Keratinocyte (primary cell): ENCODE measurements at regions not wholly inside any gene's neighbourhood (a gene's known extent, or its start where the extent isn't known, plus 50 kb on each side); places are given as distances from the start of the nearest gene placed in this dataset.

Source experiments
- CTCF ChIP-seq, 3 experiments: IDR thresholded peaks in 1 of 3; conservative IDR thresholded peaks in 1 of 3; optimal IDR thresholded peaks in 1 of 3; 2 replicates in 2 of 3; 3 replicates in 1 of 3; pipeline versions ENCODE3 to v1.5.1; 2011; ENCODE audit warnings: low read length in 3 of 3, mild to moderate bottlenecking in 3 of 3, moderate library complexity in 2 of 3, control low read depth in 1 of 3, inconsistent platforms in 1 of 3; ENCODE audit not compliant: insufficient read depth in 2 of 3; ENCODE audit errors: extremely low read depth in 1 of 3
- EZH2 ChIP-seq: IDR thresholded peaks from one replicate; pipeline ENCODE4 v1.6.1; 2012; ENCODE audit warnings: inconsistent platforms, mild to moderate bottlenecking, low read length, moderate library complexity

- no peak for TF ChIP-seq CTCF (optimal IDR thresholded peaks at IDR 0.05 in 1 of 3, IDR thresholded peaks at IDR 0.05 in 1 of 3, conservative IDR thresholded peaks at IDR 0.05 in 1 of 3; ENCODE audit: extremely low read depth in 1 of 3, insufficient read depth in 2 of 3, low read length in 3 of 3)
- no peak for TF ChIP-seq EZH2
Observed at GRCh38 chr14:71460091-71460490, 472.1 kb upstream of the RGS6 start.
